Thyroid gland (tissue), 4 donors: ENCODE measurements at regions not wholly inside any gene's neighbourhood (a gene's known extent, or its start where the extent isn't known, plus 50 kb on each side); places are given as distances from the start of the nearest gene placed in this dataset.
A peak's percentile ranks its signal among the peaks of the same experiment; 100 is the strongest.

Experiments used
- DNase-seq, 2 donors: peaks; one replicate each; pipeline ENCODE4 v3.0.0-alpha.2; 2019
- H3K27ac ChIP-seq, 3 donors: fragments of 200-600 bp; sonication (generic); 1 replicate in 2 of 3; 2 replicates in 1 of 3; pipeline ENCODE4 v1.5.1; 2016 to 2019; ENCODE audit warnings: mild to moderate bottlenecking in 1 of 3, moderate library complexity in 1 of 3
- H3K27me3 ChIP-seq: fragments of 200-600 bp; sonication (generic); one replicate; pipeline ENCODE4 v1.5.1; 2019
- H3K36me3 ChIP-seq, 2 donors: fragments of 200-600 bp; sonication (generic); one replicate each; pipeline ENCODE4 v1.5.1; 2016 to 2019
- H3K4me1 ChIP-seq, 2 donors: fragments of 200-600 bp; sonication (generic); one replicate each; pipeline ENCODE4 v1.5.1; 2017 to 2019
- H3K4me3 ChIP-seq, 3 donors: fragments of 200-600 bp; sonication (generic); replicated peaks in 1 of 3; 1 replicate in 2 of 3; 2 replicates in 1 of 3; pipeline ENCODE4 v1.5.1; 2016; ENCODE audit warnings: mild to moderate bottlenecking in 1 of 3
- H3K9me3 ChIP-seq: fragments of 200-600 bp; sonication (generic); one replicate; pipeline ENCODE4 v1.5.1; 2017
- CTCF ChIP-seq, 6 experiments: fragments of 200-600 bp in 3 of 6; fragments of 450-650 bp in 3 of 6; sonication (generic) in 3 of 6; IDR thresholded peaks; one replicate each; pipeline ENCODE4 v1.5.1; 2016 to 2019; ENCODE audit warnings: antibody characterized with exemption in 6 of 6, mild to moderate bottlenecking in 2 of 6, inconsistent platforms in 1 of 6, moderate library complexity in 1 of 6
- POLR2A ChIP-seq, 2 donors: fragments of 450-650 bp; IDR thresholded peaks; one replicate each; pipeline ENCODE4 v1.6.1; 2017; ENCODE audit warnings: antibody characterized with exemption in 2 of 2, mild to moderate bottlenecking in 2 of 2, moderate library complexity in 1 of 2
- WGBS, 2 donors: methylation state at CpG; one replicate each; pipeline ENCODE4 v1.1.5; 2017; 5-methylcytosine and 5-hydroxymethylcytosine counted together
- intact Hi-C: fragments of 100-400 bp; cut with DNase I; formaldehyde crosslinking; loops from one replicate; pipeline ENCODE4 v1.15.1; 2023

GRCh38 chr1:112060261-112060660 lies 70.8 kb upstream of the KCND3 start:
- intact Hi-C loops, result no loop called here
- H3K27me3 ChIP-seq, result no peaks in the 10 kb centered on the region
- TF ChIP-seq POLR2A (IDR thresholded peaks at IDR 0.05), result no peak
- TF ChIP-seq CTCF (IDR thresholded peaks at IDR 0.05), result no peak

GRCh38 chr1:112061056-112061455 lies 71.6 kb upstream of the KCND3 start:
- DNase-seq, result no peak
- Histone ChIP-seq H3K27me3 (no peaks in the 10 kb centered on the region), H3K4me3 (no peak overlapping the region), H3K4me1 (no peaks in the 10 kb centered on the region), H3K9me3 (no peaks in the 10 kb centered on the region), H3K36me3 (no peaks in the 10 kb centered on the region), H3K27ac (no peak overlapping the region)
- 86 to 90% methylated on average over 5 of the region's 5 CpGs for WGBS, 2 donors
- TF ChIP-seq CTCF (IDR thresholded peaks at IDR 0.05) (no peak), POLR2A (IDR thresholded peaks at IDR 0.05) (no peak)
- intact Hi-C loops, result no loop called here

More at GRCh38 chr1:112060261-112060660, 70.8 kb upstream of the KCND3 start:
- H3K36me3 ChIP-seq, result no peaks in the 10 kb centered on the region
- no peak for DNase-seq
- H3K9me3 ChIP-seq, result no peaks in the 10 kb centered on the region
- WGBS, 2 donors, result 33 to 38% methylated on average over 1 of the region's 1 CpG
- no peak overlapping the region for H3K27ac ChIP-seq
- no peaks in the 10 kb centered on the region for H3K4me1 ChIP-seq
- H3K4me3 ChIP-seq, result no peak overlapping the region

- intact Hi-C loops, result no loop called here
- WGBS, 2 donors, result 73 to 76% methylated on average over 4 of the region's 4 CpGs
- H3K27ac ChIP-seq, result no peak overlapping the region
These were observed 72.4 kb upstream of the KCND3 start for GRCh38 chr1:112061901-112062320.

DNA sequence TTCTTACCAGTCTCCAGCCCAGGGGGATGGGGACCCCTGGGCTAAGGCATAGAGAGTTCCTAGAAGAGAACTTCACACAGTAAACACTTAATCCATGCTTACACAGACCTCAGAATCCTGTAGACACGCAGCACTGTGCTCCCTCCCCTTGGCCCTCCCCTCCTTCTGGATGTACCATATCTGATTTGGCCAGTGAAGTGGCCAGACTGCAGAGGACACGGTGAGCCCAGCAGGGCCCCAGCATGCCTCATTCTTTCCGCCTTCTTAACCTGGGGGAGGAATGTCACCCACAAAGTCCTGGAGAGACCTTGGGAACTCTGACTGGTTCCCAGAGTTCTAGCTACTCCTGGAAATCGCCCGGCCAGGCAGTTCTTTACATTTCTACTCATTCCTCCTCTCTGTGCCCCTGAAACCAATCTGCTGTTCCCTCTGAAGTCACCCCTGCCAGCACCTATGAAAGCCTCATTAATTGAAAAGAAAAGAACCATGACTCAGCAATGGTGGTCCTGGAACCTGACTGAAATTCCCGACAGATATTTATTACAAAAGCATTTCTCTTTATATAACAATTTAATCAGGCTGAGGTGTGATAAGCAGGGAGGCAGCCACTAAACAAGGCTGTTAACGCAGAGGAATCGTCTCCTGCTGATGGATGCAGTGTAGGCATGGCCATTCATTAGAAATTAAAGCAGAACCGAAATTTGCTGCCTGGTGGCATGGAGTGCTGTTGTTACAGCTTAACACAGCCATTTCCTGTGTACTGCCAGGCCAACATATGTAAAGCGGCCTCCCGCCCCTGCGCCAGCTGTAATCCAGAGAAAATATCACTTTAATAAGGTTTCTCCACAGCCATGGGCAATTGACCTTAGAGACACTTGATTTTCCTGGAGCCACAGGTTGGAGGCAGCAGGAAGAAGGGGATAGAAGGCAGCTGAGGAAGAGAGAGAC lies 74.6 kb upstream of the KCND3 start:
- intact Hi-C loops, result no loop called here
- Histone ChIP-seq H3K4me3 (no peak overlapping the region), H3K9me3 (no peaks in the 10 kb centered on the region), H3K36me3 (no peaks in the 10 kb centered on the region), H3K27ac (no peak overlapping the region), H3K4me1 (no peaks in the 10 kb centered on the region), H3K27me3 (no peaks in the 10 kb centered on the region)
- WGBS, 2 donors, result 70 to 74% methylated on average over 12 of the region's 12 CpGs
- peak; percentile 2 for DNase-seq
- TF ChIP-seq POLR2A (IDR thresholded peaks at IDR 0.05), result no peak
- TF ChIP-seq CTCF (IDR thresholded peaks at IDR 0.05), result no peak

More at GRCh38 chr1:112061901-112062320, 72.4 kb upstream of the KCND3 start:
- TF ChIP-seq POLR2A (IDR thresholded peaks at IDR 0.05), result no peak
- TF ChIP-seq CTCF (IDR thresholded peaks at IDR 0.05), result no peak
- Histone ChIP-seq H3K9me3 (no peaks in the 10 kb centered on the region), H3K36me3 (no peaks in the 10 kb centered on the region), H3K4me3 (no peak overlapping the region), H3K27me3 (no peaks in the 10 kb centered on the region), H3K4me1 (no peaks in the 10 kb centered on the region)
- DNase-seq, result no peak

DNA sequence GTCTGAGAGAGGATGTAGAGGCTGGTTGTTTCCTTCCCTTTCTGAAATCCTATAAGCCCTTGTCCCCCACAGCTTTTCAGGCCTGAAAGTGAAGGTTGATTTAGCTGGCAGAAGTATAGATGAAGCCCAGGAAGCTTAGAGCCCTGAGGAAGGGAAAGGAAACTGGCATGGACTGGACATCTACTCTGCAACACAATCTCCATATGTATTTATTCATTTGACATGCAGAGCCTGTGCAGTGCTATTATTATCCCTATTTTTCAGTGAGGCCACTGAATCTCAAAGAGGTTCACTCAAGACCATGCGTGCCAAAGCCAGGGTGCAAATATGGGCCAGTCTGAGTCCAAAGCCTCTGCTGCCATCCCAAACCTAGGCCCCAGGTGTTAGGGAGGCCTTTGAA lies 78.5 kb upstream of the KCND3 start:
- WGBS, 2 donors, result 94 to 100% methylated on average over 1 of the region's 1 CpG
- intact Hi-C loops, result no loop called here
- no peaks in the 10 kb centered on the region for H3K9me3 ChIP-seq
- no peak overlapping the region for H3K4me3 ChIP-seq
- no peaks in the 10 kb centered on the region for H3K36me3 ChIP-seq
- no peaks in the 10 kb centered on the region for H3K4me1 ChIP-seq
- no peak for DNase-seq
- H3K27me3 ChIP-seq, result no peaks in the 10 kb centered on the region
- no peak overlapping the region for H3K27ac ChIP-seq
- TF ChIP-seq CTCF (IDR thresholded peaks at IDR 0.05) (no peak), POLR2A (IDR thresholded peaks at IDR 0.05) (no peak)
